PC-3 (cell line): ENCODE measurements at regions not wholly inside any gene's neighbourhood (a gene's known extent, or its start where the extent isn't known, plus 50 kb on each side); places are given as distances from the start of the nearest gene placed in this dataset.

Experiments
- ATAC-seq: fragments of 200-7000 bp; cut with Tn5 transposase; 2 replicates; pipeline ENCODE4 v1.9.1; 2020; ENCODE audit warnings: mild to moderate bottlenecking, moderate library complexity
- BruUV-seq: library from RNA; stranded (reverse); fragments of 400-500 nt; replicated peaks from 2 replicates; lab custom pipeline; 2021; lab: Mats Ljungman, UMichigan
- CTCF ChIA-PET: fragments of 300-600 bp; sonication (Branson Sonifier 250); formaldehyde crosslinking; loops from one replicate; lab custom pipeline; 2022; ENCODE audit warnings: antibody characterized with exemption; lab: Charles Lee
- POLR2A ChIA-PET: fragments of 300-600 bp; sonication (Branson Sonifier 250); formaldehyde crosslinking; loops from one replicate; lab custom pipeline; 2022; ENCODE audit warnings: antibody characterized with exemption; ENCODE audit not compliant: unreplicated experiment; lab: Charles Lee
- DNase-seq: peaks from one replicate; pipeline ENCODE4 v3.0.0-alpha.2; 2015
- H2AFZ ChIP-seq: fragments of 300-600 bp; sonication (generic); 2 replicates; pipeline ENCODE4 v1.6.0; 2016; ENCODE audit warnings: antibody characterized with exemption, low read length
- H3F3A ChIP-seq: fragments of 300-600 bp; sonication (generic); one replicate; pipeline ENCODE4 v1.6.0; 2017; ENCODE audit warnings: antibody characterized with exemption, low read length, control low read depth, mild to moderate bottlenecking; ENCODE audit not compliant: unreplicated experiment
- H3K27ac ChIP-seq: fragments of 300-600 bp; sonication (generic); 2 replicates; pipeline ENCODE4 v1.5.1; 2016; ENCODE audit warnings: mild to moderate bottlenecking, low read length
- H3K27me3 ChIP-seq: fragments of 300-600 bp; sonication (generic); 2 replicates; pipeline ENCODE4 v1.6.1; 2016; ENCODE audit warnings: low read length, mixed read lengths
- H3K36me3 ChIP-seq: fragments of 300-600 bp; sonication (generic); 2 replicates; pipeline ENCODE4 v1.6.1; 2016; ENCODE audit warnings: low read depth, mixed run types, low read length, mixed read lengths
- H3K4me1 ChIP-seq: fragments of 300-600 bp; sonication (generic); 2 replicates; pipeline ENCODE4 v1.5.1; 2016; ENCODE audit warnings: low read length; ENCODE audit not compliant: insufficient read depth
- H3K4me2 ChIP-seq: fragments of 300-600 bp; sonication (generic); 2 replicates; pipeline ENCODE4 v1.6.0; 2016; ENCODE audit warnings: low read length
- H3K4me3 ChIP-seq: fragments of 300-600 bp; sonication (generic); 2 replicates; pipeline ENCODE4 v1.5.1; 2016; ENCODE audit warnings: mild to moderate bottlenecking, low read length, mixed read lengths
- H3K79me2 ChIP-seq: fragments of 300-600 bp; sonication (generic); 2 replicates; pipeline ENCODE4 v1.6.1; 2017; ENCODE audit warnings: low read length, mixed read lengths
- H3K9ac ChIP-seq: fragments of 300-600 bp; sonication (generic); 2 replicates; pipeline ENCODE4 v1.6.0; 2016; ENCODE audit warnings: mild to moderate bottlenecking, low read length
- H3K9me2 ChIP-seq: fragments of 300-600 bp; sonication (generic); replicated peaks from 2 replicates; pipeline ENCODE4 v1.6.1; 2016; ENCODE audit warnings: mixed run types, low read length, mixed read lengths
- H3K9me3 ChIP-seq: fragments of 300-600 bp; sonication (generic); 2 replicates; pipeline ENCODE4 v1.6.1; 2016; ENCODE audit warnings: low read length, mixed read lengths
- H4K20me1 ChIP-seq: fragments of 300-600 bp; sonication (generic); 2 replicates; pipeline ENCODE4 v1.6.1; 2016; ENCODE audit warnings: low read length, mixed read lengths
- CTCF ChIP-seq: fragments of 300-600 bp; sonication (generic); conservative IDR thresholded peaks from 2 replicates; pipeline ENCODE4 v1.5.1; 2017; ENCODE audit warnings: antibody characterized with exemption, low read depth, mild to moderate bottlenecking, low read length
- EZH2 ChIP-seq: fragments of 300-600 bp; sonication (generic); IDR thresholded peaks from one replicate; pipeline ENCODE4 v1.6.1; 2017; ENCODE audit warnings: antibody characterized with exemption, mild to moderate bottlenecking, low read length; ENCODE audit not compliant: unreplicated experiment
- EZH2phosphoT487 ChIP-seq: fragments of 300-600 bp; sonication (generic); IDR thresholded peaks from 2 replicates; pipeline ENCODE4 v1.6.1; 2018; ENCODE audit warnings: mild to moderate bottlenecking, antibody characterized with exemption, low read length, borderline replicate concordance
- intact Hi-C: fragments of 100-400 bp; cut with micrococcal nuclease; formaldehyde crosslinking; loops from 2 replicates; pipeline ENCODE4 v1.9.0; 2023

GRCh38 chr1:4001461-4001860 lies 101.4 kb upstream of the C1orf174 start:
- POLR2A ChIA-PET: no interaction called here
- BruUV-seq: no TSS peak
- H3K9me3 ChIP-seq: no peaks in the 10 kb centered on the region

GRCh38 chr1:4002061-4002521 lies 102.0 kb upstream of the C1orf174 start:
- CTCF ChIA-PET: no interaction called here
- POLR2A ChIA-PET: no interaction called here
- no peaks in the 10 kb centered on the region for H3K9me2 ChIP-seq
- H3K27ac ChIP-seq: no peak overlapping the region
- no TSS peak for BruUV-seq
- no peaks in the 10 kb centered on the region for H3K79me2 ChIP-seq
- no peaks in the 10 kb centered on the region for H4K20me1 ChIP-seq
- no peaks in the 10 kb centered on the region for H3K36me3 ChIP-seq
- H3K27me3 ChIP-seq: peaks cover 94% of the 10 kb centered on the region
- H3K4me1 ChIP-seq: no peaks in the 10 kb centered on the region
- no peak overlapping the region for H3K4me3 ChIP-seq
- no peak for TF ChIP-seq EZH2phosphoT487
- no peak for TF ChIP-seq EZH2
- TF ChIP-seq CTCF: no peak
- ATAC-seq (no peak), DNase-seq (no peak)
- H3K9me3 ChIP-seq: no peaks in the 10 kb centered on the region
- H3K4me2 ChIP-seq: no peak overlapping the region
- intact Hi-C loops: no loop called here
- no peak overlapping the region for H3K9ac ChIP-seq
- no peak overlapping the region for H2AFZ ChIP-seq
- no peaks in the 10 kb centered on the region for H3F3A ChIP-seq

More at GRCh38 chr1:4001461-4001860, 101.4 kb upstream of the C1orf174 start:
- Histone ChIP-seq H3K79me2 (no peaks in the 10 kb centered on the region), H3K36me3 (no peaks in the 10 kb centered on the region), H3K9ac (no peak overlapping the region), H2AFZ (no peak overlapping the region), H3K4me3 (no peak overlapping the region), H3K27ac (no peak overlapping the region), H3K9me2 (no peaks in the 10 kb centered on the region), H3K4me2 (no peak overlapping the region), H3K4me1 (no peaks in the 10 kb centered on the region), H3K27me3 (peaks cover 94% of the 10 kb centered on the region), H3F3A (no peaks in the 10 kb centered on the region), H4K20me1 (no peaks in the 10 kb centered on the region)
- intact Hi-C loops: no loop called here
- DNase-seq: no peak
- CTCF ChIA-PET: interaction anchor here (0.6 kb wide), 1 partner anchor 679 kb away, joined by 5 read pairs; no protein-coding TSS in a partner anchor
- ATAC-seq: no peak
- no peak for TF ChIP-seq EZH2phosphoT487
- no peak for TF ChIP-seq CTCF
- TF ChIP-seq EZH2: no peak

GRCh38 chr1:4002741-4003140 lies 102.7 kb upstream of the C1orf174 start:
- H3K27ac ChIP-seq: no peak overlapping the region
- H2AFZ ChIP-seq: no peak overlapping the region
- POLR2A ChIA-PET: no interaction called here
- H3K9me3 ChIP-seq: no peaks in the 10 kb centered on the region
- CTCF ChIA-PET: no interaction called here
- DNase-seq: no peak
- H3K36me3 ChIP-seq: no peaks in the 10 kb centered on the region
- H3K27me3 ChIP-seq: peaks cover 92% of the 10 kb centered on the region
- H3K79me2 ChIP-seq: no peaks in the 10 kb centered on the region
- TF ChIP-seq EZH2: no peak
- no peak for TF ChIP-seq CTCF
- no peak for TF ChIP-seq EZH2phosphoT487
- no peak overlapping the region for H3K4me2 ChIP-seq
- intact Hi-C loops: no loop called here
- no peak overlapping the region for H3K9ac ChIP-seq
- no peaks in the 10 kb centered on the region for H3K4me1 ChIP-seq
- H3F3A ChIP-seq: no peaks in the 10 kb centered on the region
- H3K4me3 ChIP-seq: no peak overlapping the region
- no peaks in the 10 kb centered on the region for H4K20me1 ChIP-seq
- H3K9me2 ChIP-seq: no peaks in the 10 kb centered on the region
- no peak for ATAC-seq
- no TSS peak for BruUV-seq
